HG03565 (cell line): ENCODE measurements at regions not wholly inside any gene's neighbourhood (a gene's known extent, or its start where the extent isn't known, plus 50 kb on each side); places are given as distances from the start of the nearest gene placed in this dataset.
"Not testable (repeated sequence)": the region's sequence is repeated elsewhere in the genome, so short reads cannot be mapped to it uniquely, and the experiment has no call there.

Experiments
- ATAC-seq: cut with Tn5 transposase; IDR thresholded peaks from one replicate; pipeline ENCODE4 v1.9.1; 2021; ENCODE audit warnings: mild to moderate bottlenecking, moderate library complexity; ENCODE audit not compliant: unreplicated experiment

GRCh38 chr13:64186071-64186470 lies 2770.4 kb upstream of the PCDH20 start:
- ATAC-seq = no peak

GRCh38 chr13:64180756-64181155 lies 2765.1 kb upstream of the PCDH20 start:
- ATAC-seq = no peak

GRCh38 chr13:64165826-64166225 lies 2750.2 kb upstream of the PCDH20 start:
- no peak for ATAC-seq

- ATAC-seq = no peak
These were observed 2748.8 kb upstream of the PCDH20 start for GRCh38 chr13:64164435-64164834.

- no peak for ATAC-seq
These were observed 2744.8 kb upstream of the PCDH20 start for GRCh38 chr13:64160479-64160878.

- no peak for ATAC-seq
These were observed 2743.3 kb upstream of the PCDH20 start for GRCh38 chr13:64158908-64159307.

- no peak for ATAC-seq
These were observed 2738.9 kb upstream of the PCDH20 start for GRCh38 chr13:64154514-64154913.

GRCh38 chr13:64130600-64130999 lies 2715.0 kb upstream of the PCDH20 start:
- no peak for ATAC-seq

- no peak for ATAC-seq
These were observed 2714.5 kb upstream of the PCDH20 start for GRCh38 chr13:64130171-64130570.

- no peak for ATAC-seq
These were observed 2712.2 kb upstream of the PCDH20 start for GRCh38 chr13:64127856-64128255.

GRCh38 chr13:64127192-64127591 lies 2711.5 kb upstream of the PCDH20 start:
- ATAC-seq = no peak

GRCh38 chr13:64121023-64121709 lies 2705.5 kb upstream of the PCDH20 start:
- not testable (repeated sequence) for ATAC-seq

- no peak for ATAC-seq
These were observed 2684.3 kb upstream of the PCDH20 start for GRCh38 chr13:64099994-64100393.

- no peak for ATAC-seq
These were observed 2674.7 kb upstream of the PCDH20 start for GRCh38 chr13:64090311-64090710.

GRCh38 chr13:64088491-64088890 lies 2672.8 kb upstream of the PCDH20 start:
- ATAC-seq = no peak

GRCh38 chr13:64087624-64088023 lies 2672.0 kb upstream of the PCDH20 start:
- no peak for ATAC-seq

- ATAC-seq = no peak
These were observed 2668.2 kb upstream of the PCDH20 start for GRCh38 chr13:64083811-64084210.

GRCh38 chr13:64083396-64083795 lies 2667.7 kb upstream of the PCDH20 start:
- no peak for ATAC-seq

GRCh38 chr13:64078480-64078936 lies 2662.9 kb upstream of the PCDH20 start:
- ATAC-seq = no peak

- ATAC-seq = no peak
These were observed 2662.4 kb upstream of the PCDH20 start for GRCh38 chr13:64078025-64078424.

- ATAC-seq = not testable (repeated sequence)
These were observed 2661.6 kb upstream of the PCDH20 start for GRCh38 chr13:64077132-64077835.

GRCh38 chr13:64075543-64076271 lies 2660.1 kb upstream of the PCDH20 start:
- ATAC-seq = no peak
